ENCODE measurements at regions not wholly inside any gene's neighbourhood (a gene's known extent, or its start where the extent isn't known, plus 50 kb on each side); places are given as distances from the start of the nearest gene placed in this dataset.

DNA sequence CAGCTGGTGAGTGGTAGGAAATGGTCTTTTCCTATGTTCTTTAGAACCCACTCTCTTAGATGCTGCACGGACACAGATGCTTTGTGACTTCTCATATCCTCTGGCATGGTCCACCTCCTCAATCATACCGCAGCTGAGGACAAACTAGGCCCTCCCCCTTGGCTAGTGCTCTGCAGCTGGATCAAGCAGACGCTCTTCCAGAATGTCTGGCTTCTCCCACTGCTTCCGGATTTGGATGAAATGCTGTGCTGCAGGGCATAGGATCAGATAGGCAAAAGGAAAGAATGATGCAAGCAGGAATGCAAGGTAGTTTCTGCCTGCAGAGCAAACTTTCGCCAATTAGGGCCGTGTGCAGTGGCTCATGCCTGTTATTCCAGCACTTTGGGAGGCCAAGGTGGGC is 75.7 kb upstream of the SLC4A7 start:
- TF ChIP-seq EZH2 (IDR thresholded peaks at IDR 0.05; ENCODE audit: low read depth, unreplicated experiment), result no peak
- TF ChIP-seq, protein P1, sequence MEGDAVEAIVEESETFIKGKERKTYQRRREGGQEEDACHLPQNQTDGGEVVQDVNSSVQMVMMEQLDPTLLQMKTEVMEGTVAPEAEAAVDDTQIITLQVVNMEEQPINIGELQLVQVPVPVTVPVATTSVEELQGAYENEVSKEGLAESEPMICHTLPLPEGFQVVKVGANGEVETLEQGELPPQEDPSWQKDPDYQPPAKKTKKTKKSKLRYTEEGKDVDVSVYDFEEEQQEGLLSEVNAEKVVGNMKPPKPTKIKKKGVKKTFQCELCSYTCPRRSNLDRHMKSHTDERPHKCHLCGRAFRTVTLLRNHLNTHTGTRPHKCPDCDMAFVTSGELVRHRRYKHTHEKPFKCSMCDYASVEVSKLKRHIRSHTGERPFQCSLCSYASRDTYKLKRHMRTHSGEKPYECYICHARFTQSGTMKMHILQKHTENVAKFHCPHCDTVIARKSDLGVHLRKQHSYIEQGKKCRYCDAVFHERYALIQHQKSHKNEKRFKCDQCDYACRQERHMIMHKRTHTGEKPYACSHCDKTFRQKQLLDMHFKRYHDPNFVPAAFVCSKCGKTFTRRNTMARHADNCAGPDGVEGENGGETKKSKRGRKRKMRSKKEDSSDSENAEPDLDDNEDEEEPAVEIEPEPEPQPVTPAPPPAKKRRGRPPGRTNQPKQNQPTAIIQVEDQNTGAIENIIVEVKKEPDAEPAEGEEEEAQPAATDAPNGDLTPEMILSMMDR (conservative IDR thresholded peaks at IDR 0.05; ENCODE audit: low read depth in 2 of 2), result no peak
- TF ChIP-seq EZH2phosphoT487 (IDR thresholded peaks at IDR 0.05; ENCODE audit: unreplicated experiment), result no peak
- TF ChIP-seq ZNF114 (CRISPR knock-in tag; IDR thresholded peaks at IDR 0.05), result no peak
- TF ChIP-seq POLR2AphosphoS5 (IDR thresholded peaks at IDR 0.05; ENCODE audit: low read depth), result no peak
- TF ChIP-seq, protein P2, sequence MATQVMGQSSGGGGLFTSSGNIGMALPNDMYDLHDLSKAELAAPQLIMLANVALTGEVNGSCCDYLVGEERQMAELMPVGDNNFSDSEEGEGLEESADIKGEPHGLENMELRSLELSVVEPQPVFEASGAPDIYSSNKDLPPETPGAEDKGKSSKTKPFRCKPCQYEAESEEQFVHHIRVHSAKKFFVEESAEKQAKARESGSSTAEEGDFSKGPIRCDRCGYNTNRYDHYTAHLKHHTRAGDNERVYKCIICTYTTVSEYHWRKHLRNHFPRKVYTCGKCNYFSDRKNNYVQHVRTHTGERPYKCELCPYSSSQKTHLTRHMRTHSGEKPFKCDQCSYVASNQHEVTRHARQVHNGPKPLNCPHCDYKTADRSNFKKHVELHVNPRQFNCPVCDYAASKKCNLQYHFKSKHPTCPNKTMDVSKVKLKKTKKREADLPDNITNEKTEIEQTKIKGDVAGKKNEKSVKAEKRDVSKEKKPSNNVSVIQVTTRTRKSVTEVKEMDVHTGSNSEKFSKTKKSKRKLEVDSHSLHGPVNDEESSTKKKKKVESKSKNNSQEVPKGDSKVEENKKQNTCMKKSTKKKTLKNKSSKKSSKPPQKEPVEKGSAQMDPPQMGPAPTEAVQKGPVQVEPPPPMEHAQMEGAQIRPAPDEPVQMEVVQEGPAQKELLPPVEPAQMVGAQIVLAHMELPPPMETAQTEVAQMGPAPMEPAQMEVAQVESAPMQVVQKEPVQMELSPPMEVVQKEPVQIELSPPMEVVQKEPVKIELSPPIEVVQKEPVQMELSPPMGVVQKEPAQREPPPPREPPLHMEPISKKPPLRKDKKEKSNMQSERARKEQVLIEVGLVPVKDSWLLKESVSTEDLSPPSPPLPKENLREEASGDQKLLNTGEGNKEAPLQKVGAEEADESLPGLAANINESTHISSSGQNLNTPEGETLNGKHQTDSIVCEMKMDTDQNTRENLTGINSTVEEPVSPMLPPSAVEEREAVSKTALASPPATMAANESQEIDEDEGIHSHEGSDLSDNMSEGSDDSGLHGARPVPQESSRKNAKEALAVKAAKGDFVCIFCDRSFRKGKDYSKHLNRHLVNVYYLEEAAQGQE (IDR thresholded peaks at IDR 0.05; ENCODE audit: unreplicated experiment), result no peak
- TF ChIP-seq STAT1 (IDR thresholded peaks at IDR 0.05; ENCODE audit: unreplicated experiment), result no peak
- TF ChIP-seq, protein P3, sequence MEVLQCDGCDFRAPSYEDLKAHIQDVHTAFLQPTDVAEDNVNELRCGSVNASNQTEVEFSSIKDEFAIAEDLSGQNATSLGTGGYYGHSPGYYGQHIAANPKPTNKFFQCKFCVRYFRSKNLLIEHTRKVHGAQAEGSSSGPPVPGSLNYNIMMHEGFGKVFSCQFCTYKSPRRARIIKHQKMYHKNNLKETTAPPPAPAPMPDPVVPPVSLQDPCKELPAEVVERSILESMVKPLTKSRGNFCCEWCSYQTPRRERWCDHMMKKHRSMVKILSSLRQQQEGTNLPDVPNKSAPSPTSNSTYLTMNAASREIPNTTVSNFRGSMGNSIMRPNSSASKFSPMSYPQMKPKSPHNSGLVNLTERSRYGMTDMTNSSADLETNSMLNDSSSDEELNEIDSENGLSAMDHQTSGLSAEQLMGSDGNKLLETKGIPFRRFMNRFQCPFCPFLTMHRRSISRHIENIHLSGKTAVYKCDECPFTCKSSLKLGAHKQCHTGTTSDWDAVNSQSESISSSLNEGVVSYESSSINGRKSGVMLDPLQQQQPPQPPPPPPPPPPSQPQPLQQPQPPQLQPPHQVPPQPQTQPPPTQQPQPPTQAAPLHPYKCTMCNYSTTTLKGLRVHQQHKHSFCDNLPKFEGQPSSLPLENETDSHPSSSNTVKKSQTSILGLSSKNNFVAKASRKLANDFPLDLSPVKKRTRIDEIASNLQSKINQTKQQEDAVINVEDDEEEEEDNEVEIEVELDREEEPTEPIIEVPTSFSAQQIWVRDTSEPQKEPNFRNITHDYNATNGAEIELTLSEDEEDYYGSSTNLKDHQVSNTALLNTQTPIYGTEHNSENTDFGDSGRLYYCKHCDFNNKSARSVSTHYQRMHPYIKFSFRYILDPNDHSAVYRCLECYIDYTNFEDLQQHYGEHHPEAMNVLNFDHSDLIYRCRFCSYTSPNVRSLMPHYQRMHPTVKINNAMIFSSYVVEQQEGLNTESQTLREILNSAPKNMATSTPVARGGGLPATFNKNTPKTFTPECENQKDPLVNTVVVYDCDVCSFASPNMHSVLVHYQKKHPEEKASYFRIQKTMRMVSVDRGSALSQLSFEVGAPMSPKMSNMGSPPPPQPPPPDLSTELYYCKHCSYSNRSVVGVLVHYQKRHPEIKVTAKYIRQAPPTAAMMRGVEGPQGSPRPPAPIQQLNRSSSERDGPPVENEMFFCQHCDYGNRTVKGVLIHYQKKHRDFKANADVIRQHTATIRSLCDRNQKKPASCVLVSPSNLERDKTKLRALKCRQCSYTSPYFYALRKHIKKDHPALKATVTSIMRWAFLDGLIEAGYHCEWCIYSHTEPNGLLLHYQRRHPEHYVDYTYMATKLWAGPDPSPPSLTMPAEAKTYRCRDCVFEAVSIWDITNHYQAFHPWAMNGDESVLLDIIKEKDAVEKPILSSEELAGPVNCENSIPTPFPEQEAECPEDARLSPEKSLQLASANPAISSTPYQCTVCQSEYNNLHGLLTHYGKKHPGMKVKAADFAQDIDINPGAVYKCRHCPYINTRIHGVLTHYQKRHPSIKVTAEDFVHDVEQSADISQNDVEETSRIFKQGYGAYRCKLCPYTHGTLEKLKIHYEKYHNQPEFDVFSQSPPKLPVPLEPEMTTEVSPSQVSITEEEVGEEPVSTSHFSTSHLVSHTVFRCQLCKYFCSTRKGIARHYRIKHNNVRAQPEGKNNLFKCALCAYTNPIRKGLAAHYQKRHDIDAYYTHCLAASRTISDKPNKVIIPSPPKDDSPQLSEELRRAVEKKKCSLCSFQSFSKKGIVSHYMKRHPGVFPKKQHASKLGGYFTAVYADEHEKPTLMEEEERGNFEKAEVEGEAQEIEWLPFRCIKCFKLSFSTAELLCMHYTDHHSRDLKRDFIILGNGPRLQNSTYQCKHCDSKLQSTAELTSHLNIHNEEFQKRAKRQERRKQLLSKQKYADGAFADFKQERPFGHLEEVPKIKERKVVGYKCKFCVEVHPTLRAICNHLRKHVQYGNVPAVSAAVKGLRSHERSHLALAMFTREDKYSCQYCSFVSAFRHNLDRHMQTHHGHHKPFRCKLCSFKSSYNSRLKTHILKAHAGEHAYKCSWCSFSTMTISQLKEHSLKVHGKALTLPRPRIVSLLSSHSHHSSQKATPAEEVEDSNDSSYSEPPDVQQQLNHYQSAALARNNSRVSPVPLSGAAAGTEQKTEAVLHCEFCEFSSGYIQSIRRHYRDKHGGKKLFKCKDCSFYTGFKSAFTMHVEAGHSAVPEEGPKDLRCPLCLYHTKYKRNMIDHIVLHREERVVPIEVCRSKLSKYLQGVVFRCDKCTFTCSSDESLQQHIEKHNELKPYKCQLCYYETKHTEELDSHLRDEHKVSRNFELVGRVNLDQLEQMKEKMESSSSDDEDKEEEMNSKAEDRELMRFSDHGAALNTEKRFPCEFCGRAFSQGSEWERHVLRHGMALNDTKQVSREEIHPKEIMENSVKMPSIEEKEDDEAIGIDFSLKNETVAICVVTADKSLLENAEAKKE (CRISPR knock-in tag; IDR thresholded peaks at IDR 0.05), result no peak

Data from GM23338 (cell line).